ENCODE measurements at regions not wholly inside any gene's neighbourhood (a gene's known extent, or its start where the extent isn't known, plus 50 kb on each side); places are given as distances from the start of the nearest gene placed in this dataset.
"Not testable (repeated sequence)": the region's sequence is repeated elsewhere in the genome, so short reads cannot be mapped to it uniquely, and the experiment has no call there.

- DNase-seq, result no peak
Observed at GRCh38 chr11:29623144-29623722, 393.6 kb downstream of the KCNA4 start.

- DNase-seq, result no peak
Observed at GRCh38 chr11:29616611-29617010, 400.2 kb downstream of the KCNA4 start.

GRCh38 chr11:29612423-29612822 lies 404.4 kb downstream of the KCNA4 start:
- no peak for DNase-seq

GRCh38 chr11:29606330-29607031 lies 410.3 kb downstream of the KCNA4 start:
- no peak for DNase-seq

GRCh38 chr11:29600151-29600575 lies 416.7 kb downstream of the KCNA4 start:
- DNase-seq, result not testable (repeated sequence)

- DNase-seq, result no peak
Observed at GRCh38 chr11:29584342-29584741, 432.5 kb downstream of the KCNA4 start.

GRCh38 chr11:29578806-29579205 lies 438.0 kb downstream of the KCNA4 start:
- DNase-seq, result no peak

- no peak for DNase-seq
Observed at GRCh38 chr11:29564486-29564885, 452.3 kb downstream of the KCNA4 start.

GRCh38 chr11:29562183-29562582 lies 454.6 kb downstream of the KCNA4 start:
- DNase-seq, result no peak

GRCh38 chr11:29553990-29554389 lies 462.8 kb downstream of the KCNA4 start:
- no peak for DNase-seq

GRCh38 chr11:29538339-29539036 lies 478.3 kb downstream of the KCNA4 start:
- DNase-seq, result no peak

GRCh38 chr11:29534836-29535235 lies 482.0 kb downstream of the KCNA4 start:
- no peak for DNase-seq

- DNase-seq, result no peak
Observed at GRCh38 chr11:29530961-29531360, 485.9 kb downstream of the KCNA4 start.

GRCh38 chr11:29527391-29527936 lies 489.4 kb downstream of the KCNA4 start:
- no peak for DNase-seq

- DNase-seq, result no peak
Observed at GRCh38 chr11:29518389-29519174, 498.2 kb downstream of the KCNA4 start.

GRCh38 chr11:29511394-29511793 lies 505.4 kb downstream of the KCNA4 start:
- DNase-seq, result no peak

GRCh38 chr11:29507376-29507775 lies 509.5 kb downstream of the KCNA4 start:
- no peak for DNase-seq

- DNase-seq, result no peak
Observed at GRCh38 chr11:29495676-29496075, 521.2 kb downstream of the KCNA4 start.

- no peak for DNase-seq
Observed at GRCh38 chr11:29490938-29491337, 525.9 kb downstream of the KCNA4 start.

- no peak for DNase-seq
Observed at GRCh38 chr11:29486301-29486700, 530.5 kb downstream of the KCNA4 start.

GRCh38 chr11:29485641-29486040 lies 531.2 kb downstream of the KCNA4 start:
- no peak for DNase-seq

- no peak for DNase-seq
Observed at GRCh38 chr11:29484548-29484947, 532.3 kb downstream of the KCNA4 start.

- DNase-seq, result no peak
Observed at GRCh38 chr11:29483831-29484230, 533.0 kb downstream of the KCNA4 start.
